Islet of Langerhans (tissue), 1 donor: ENCODE measurements at regions not wholly inside any gene's neighbourhood (a gene's known extent, or its start where the extent isn't known, plus 50 kb on each side); places are given as distances from the start of the nearest gene placed in this dataset.

ENCODE experiments used
- FAIRE-seq: peaks from one replicate; lab custom pipeline; 2011; peaks lifted over from hg19 to GRCh38; lab: Jason Lieb, UNC

DNA sequence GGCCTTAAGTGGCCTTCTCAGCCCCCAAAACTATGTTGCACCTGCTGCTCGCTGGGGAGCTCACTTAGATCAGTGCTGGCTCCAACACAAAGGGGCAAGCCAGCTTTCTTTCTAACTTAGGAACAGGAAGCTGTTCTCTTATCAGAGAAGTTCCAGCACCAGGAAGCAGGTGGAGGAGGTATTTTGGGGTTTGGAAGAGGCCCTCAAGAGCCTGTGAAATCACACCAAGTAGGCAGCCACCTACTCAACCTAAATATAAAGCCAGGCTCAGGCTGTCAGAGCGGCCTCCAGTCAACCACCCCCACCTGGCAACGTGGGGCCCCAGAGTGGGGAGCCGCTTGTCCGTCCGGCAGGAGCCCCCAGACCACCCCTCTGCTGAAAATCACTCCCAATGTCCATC, 152.8 kb downstream of the OLFM1 start:
- no peak for FAIRE-seq

DNA sequence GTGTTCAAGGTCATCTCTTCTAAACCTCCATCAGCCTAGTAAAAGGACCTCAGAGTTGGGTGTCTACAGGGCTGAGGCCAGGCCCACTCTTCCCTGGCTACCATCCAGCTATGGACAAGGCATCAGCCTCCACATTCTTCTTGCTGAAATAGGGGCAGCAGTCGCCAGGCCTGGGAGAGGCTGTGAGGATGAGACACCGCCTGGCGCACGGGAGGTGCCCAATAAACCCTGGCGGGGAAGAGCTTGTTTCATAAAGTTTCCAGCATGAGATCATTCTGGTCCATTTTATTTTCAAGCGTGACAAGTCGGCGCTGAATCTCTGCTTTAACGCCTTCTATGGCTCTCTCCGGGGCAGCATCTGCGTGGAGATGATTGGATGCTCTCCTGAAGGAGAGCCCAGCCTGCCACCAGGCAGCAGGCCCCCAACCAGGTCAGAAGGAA, 153.4 kb downstream of the OLFM1 start:
- FAIRE-seq: no peak

DNA sequence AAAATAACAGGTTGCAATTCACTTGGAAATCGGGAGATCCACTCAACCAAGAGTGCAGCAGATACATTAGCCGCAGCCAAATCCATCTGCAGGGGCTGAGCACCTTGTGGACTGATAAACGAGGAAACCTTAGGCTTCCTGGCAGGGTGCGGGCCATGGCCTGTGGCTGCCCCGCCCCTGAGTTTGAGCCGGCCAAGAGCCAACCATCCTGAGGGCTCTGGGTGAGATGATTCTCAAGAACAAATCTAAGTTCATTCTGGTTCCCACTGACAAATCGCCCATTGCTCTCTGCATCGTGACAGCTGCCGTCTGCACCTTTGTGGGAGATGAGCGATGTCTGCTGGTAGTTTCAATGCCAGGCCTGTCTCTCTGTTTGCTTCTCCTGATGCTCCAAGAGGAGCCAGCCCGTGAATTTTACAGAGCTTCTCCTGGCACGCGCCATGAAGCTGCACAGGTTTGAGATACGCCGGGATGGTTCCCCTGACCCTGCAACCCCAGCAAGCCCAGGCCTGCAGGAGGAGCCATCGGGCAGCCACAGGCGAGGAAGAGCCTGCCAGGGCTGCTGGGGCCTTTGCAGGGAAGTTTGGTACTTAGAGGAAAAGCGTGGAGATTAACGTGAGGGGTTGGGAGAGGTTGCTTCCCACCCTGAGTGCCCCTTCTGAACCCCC, 154.0 kb downstream of the OLFM1 start:
- no peak for FAIRE-seq

DNA sequence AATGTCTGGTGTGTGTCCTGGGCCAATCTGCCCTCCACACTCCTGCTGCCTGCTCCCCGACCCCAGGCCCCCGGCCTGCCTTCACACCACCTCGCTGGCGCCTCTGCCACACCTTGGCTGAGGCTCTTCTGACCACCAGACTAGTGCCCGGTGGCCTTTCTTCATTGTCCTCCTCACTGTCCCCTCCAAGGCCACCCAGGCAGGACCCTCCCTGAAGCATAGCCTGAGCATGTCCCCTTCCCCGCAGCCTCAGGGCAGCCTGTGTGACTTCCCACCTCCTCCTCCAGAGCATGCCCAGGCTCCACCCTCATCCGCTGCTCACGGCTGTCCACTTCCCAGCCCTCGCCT, 154.6 kb downstream of the OLFM1 start:
- FAIRE-seq: no peak

DNA sequence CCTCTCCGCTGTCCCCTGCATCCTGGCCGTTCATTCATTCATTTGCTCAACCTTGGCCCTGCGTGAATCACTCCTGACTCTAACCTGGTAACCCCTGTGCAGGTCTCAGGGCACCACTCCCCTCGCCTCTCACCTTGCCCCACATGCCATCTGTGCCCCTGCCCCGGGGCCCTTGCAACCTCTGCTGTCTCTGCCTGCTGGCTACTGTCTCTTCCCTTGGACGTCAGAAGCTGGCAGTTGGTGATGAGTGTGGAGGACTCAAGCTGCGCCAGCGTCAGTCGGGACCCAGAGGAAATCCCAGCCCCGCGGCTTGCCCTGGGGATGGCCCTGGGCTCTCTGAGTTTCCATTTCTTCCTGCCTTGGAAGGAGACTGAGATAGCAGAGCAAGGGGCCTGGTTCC, 154.9 kb downstream of the OLFM1 start:
- no peak for FAIRE-seq

DNA sequence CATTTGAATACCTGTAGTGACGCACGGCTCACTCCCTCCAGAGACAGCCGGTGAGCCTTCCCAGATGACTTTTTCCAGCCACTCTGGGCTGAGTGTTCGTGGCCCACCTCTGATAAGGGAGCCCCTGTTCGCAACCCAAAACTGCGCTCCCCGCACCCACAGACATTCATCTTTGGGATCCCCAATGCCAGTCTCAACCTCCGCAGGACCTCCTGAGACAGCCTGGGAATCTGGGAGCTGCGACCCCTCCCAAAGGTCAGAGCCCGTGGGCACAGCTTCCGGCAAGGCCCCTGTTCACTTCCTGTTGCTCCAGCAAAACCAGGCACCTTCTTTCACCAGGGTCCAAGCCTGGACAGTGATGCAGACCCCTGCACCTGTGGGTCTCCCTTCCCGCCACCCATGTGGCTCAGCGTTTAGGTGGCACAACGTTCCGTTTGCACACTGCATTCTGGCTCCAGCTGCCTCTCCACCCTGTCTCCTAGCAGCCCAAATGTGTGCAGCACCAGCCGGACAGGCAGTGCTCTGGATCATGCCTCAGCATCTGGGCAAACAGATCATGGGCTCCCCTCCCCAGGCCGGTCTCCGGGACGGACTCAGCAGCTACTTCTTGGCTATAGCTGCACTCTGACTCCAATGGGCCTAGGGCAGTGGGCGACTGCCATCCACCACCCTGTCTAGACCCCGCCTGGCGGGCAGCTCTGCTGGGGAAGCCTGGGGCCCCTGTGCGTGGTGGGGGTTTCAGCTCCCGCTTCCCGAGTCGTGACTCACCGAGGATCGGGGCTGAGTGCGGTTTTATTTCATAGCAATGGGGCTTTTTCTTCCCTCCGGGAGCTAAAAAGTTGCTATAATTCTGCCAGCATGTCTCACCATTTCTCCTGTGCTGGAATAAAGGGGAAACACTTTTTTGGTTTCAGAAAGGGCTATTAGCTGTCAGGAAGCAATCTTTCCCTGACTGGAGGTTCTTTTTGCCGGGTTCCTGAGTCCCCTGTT, 156.0 kb downstream of the OLFM1 start:
- no peak for FAIRE-seq

DNA sequence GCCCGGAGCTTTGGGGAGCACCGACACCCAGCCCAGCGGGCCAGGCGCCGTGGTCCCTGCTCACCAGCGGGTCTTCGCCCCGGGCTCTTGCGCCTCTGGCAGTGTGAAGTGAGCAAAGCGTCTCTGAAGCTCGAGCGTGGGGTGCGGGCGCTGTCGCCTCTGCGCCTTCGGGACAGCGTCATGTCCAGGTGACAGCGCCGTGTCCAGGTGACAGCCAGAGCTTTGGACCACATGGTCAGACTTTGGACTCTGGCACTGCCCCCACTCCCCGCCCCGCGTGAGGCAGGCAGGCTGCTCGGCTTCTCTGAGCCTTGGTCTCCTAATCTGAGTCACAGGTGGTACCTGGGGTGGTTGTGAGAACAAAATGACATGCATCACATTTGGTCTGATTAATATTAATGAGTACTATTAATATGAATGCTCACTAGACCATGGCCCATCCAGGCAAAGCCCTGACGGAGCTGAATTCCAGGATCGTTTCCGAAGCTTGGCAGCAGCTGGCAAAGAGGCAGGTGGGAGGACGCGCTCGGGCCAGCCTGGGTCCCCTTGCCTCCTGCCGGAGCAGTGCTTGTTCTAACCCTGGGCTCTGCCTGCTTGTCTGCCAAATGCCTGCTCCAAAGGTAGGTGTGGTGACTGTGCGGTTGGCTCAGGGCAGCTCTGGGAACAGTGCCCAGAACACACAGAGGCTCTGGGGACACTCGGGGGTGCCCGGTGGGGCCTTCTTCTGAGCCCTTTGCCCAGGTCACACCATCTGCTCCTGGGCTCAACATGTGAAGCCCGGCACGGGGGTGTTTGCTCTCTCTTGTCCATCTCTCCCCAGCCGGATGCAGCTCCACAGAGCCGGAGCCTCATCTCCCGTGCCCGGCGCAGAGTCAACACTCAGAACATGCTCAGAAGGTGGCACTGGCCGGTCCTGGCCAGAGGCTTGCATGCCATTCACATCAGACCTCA, 157.1 kb downstream of the OLFM1 start:
- FAIRE-seq: no peak

DNA sequence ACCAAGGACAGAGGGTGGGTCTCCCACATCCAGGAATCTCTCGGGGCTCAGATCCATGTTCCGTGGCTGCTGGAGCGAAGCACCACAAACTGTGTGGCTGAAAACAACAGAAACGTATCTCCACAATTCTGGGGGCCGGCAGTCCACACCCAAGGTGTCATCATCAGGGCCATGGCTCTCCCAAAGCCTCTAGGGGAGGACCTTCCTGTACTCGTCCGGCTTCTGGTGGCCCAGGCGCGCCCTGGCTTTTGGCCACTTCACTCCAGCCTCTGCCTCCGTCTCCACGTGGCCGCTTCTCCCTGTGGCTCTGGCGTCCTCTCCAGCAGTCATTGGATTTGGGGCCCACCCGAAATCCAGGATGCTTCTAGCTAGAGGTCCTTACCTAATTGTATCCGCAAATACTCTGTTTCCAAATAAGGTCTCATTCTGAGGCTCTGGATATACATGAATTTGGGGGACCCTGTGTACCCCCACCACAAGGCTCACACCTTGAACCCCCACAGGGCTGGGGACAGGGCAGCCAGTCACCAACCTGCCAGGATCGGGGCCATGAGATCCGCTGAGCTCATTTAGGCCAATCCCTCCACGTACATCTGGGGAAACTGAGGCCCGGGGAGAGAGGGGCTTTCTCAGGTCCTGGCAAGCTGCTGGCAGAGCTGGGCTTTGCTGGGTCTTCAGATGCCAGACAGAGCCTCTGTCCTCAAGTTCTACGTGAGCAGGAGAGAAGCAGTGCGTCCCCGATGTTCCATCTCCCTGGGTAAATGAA, 158.2 kb downstream of the OLFM1 start:
- FAIRE-seq: no peak

DNA sequence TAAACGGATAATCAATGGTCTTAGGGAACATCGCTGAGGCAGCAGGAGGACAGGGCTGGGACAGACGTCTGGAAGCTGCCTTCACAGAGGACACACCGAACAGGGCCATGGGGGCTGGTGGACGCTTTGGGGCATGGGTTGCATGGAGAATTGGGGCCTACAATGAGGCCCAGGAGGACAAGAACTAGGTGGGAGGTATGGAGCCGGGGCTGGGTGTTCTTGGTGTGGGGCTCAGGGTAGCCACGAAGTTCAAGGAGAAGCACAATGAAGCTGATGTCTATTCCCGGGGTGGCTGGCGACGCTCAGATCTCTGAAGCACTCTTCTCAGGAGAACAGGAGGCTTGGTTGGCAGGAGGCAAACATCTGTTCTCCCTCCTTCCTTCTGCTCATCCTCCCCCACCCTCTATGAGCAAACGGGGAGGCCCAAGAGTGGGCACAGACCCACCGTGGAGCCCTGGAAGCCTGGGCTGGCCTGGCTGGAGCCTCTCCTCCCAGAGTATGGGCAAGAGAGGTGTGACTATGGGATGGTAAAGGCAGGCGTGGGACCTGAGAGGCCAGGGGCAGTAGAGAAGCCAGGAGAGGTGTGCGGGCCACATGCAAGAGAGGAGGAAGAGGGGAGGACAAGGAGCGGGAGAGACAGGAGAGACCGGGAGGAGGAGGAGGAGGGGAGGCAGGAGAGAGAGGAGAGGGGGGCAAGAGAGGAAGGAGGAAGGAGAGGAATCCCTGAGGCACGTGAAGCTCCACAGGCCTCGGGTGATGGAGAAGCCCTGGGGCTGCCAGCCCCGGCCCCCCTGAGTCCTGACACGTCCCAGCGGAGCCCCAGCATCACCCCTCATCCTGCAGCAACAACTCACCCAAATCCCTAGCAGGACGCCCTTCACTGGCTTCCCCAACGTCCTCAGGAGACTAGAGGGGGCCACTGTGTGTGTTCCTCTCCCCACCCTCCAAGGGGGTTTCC, 159.1 kb downstream of the OLFM1 start:
- FAIRE-seq: no peak

DNA sequence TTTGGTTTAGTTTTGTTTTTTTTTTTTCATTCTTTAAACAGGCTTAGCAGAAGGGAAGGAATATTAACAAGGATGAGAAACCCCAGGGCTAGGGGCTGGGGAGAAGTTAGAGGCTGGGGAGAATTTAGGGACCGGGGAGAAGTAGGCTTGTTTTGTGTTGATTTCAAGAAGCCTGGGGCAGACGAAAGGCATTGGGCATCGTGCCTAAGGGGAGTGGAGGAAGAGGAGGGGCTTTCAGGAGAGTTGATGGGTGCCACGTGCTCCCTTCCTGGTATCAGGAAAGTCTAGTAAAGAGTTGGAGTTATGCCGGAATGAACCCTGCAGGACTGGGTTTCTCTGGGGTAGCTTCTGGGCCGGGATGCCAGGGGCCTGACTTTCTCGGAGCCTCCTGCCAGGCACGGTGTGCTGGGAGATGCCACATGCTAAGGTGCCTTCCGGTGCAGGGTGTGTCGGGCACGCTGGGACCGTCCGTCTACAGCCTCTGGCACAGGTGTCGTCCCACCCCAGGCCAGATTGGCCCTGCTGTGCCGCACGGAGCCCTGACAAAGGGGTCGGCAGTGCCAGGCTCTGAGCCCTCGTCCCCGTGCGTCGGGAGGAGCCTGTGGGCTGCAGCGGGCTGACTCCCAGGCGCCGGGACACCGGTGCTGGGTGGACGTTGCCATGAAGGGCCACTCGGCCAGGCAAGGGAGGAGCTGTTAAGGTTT, 159.9 kb downstream of the OLFM1 start:
- no peak for FAIRE-seq

DNA sequence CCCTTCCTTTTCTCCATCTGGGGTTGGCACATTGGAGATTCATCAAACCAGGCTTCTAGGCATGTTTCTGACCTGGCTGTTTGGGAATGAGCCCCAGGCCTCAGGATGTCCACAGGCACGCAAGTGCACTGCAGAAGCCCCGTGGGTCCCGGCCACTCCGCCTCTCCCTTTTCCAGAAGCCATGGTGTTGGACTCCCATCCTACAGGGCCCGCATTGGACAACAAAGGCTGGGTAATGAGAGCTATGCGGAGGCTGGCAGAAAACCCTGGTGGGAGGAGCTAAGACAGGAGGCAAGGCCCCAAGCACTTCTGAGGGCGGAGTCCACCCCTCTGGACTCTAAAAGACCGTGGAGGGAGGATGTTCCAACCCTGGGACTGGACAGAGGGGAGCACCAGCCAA, 160.6 kb downstream of the OLFM1 start:
- no peak for FAIRE-seq

DNA sequence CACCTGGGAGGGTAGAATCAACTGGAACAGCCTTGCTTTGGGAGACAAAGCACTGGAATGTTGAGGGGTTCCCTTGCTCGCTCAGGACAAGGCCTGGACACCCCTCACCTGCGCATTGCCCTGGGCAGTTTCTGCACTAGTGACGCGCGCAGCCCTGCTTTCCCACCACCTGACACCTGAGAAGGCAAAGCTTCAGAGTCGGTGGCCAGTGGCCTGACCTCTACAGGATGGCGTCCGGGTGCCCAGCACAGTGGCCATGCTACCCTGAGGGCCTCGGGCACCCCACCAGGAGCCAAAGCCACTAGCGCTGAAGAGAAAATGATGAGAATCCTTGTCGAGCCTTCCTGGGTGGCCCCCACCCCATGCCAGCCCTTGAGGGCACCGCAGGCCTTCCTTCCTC, 161.3 kb downstream of the OLFM1 start:
- no peak for FAIRE-seq

DNA sequence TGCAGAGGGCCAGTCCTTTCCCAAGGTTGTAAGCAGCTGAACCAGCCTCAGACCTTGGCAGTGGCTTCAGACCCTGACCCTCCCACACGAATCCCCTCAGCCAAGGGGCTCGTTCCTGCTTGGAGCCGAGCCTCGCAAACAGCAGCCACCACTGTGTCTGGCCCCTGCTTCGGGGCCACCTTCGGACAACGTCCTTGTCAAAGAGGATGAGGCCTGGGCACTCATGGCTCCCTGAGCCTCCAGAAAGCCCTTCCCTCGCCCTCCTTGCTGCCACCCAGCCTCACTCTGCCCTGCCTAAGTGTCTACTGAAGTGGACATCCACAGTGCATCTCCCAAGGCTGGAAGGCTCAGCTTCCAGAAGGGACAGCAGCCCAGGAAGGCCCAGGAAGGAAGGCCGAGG, 161.7 kb downstream of the OLFM1 start:
- FAIRE-seq: no peak

DNA sequence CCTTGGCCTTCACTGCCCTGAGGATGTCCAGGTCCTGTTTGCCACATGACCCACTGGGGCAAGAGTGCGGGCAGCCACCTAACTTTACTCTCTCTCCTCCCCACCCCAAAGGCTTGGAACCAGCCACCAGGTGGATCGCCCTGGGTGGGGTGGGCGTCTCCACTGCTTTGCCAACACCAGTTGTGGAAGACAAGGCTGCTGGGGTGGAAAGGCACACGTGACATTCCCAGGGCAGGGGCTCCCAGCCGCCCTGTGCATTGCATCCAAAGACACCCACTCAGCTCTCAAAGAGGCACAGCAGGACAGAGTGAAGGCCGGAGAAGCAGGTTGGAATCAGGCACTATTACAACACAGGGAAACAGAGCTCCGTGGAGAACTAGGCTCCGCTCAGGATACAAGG, 162.2 kb downstream of the OLFM1 start:
- FAIRE-seq: no peak

DNA sequence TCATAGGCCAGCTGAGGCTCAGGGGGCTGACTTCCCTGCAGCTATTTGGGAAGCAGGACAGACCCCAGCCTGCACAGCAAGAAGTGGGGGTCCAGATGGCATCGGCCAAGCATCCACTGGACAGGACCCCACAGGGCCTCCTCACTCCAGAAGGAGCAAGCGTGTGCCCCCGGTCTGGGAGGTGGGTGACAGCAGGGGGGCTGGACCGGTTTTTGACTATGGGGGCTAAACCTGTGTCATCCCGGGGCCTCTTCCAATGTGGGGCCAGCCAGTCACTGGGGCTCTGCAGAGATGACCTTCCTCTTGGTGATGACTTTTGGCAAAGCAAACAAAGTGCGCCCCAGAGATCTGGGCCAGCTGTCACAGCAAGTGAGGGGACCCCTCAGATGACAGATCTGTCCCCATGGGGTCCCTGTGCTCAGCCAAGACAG, 163.9 kb downstream of the OLFM1 start:
- no peak for FAIRE-seq

DNA sequence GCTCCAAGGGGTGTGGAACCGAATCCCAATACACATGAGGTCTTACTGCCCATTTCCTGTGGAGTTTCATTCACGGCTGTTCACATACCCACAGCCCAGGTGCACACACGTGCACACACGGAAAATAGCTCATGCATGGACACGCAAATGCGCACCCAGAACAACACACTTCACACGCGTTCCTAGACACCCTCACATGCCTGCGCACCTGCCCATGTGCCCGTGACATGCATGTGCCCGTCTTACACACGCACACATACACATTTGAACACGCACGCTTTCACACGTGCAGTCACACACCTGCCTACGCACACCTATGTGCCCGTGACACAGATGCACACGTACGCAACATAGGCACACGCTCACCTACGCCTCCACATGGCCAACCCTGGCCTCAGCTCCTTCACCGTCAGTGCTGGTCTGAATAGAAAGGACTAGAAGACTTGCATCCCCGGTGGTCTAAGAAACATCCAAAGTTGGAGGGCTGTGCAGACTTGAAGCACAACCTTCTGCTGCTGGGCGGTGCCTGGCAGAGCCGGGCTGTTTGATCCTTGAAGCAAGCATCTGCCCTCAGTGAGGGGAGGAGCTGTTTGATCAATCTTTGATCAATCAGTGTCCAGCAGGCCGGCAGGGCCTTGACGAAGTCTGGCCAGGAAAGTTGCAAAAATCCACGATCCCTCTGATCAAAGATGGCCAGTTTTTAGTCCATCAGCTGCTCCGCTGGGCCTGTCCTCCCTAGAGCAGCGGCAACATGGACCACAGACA, 164.7 kb downstream of the OLFM1 start:
- no peak for FAIRE-seq

DNA sequence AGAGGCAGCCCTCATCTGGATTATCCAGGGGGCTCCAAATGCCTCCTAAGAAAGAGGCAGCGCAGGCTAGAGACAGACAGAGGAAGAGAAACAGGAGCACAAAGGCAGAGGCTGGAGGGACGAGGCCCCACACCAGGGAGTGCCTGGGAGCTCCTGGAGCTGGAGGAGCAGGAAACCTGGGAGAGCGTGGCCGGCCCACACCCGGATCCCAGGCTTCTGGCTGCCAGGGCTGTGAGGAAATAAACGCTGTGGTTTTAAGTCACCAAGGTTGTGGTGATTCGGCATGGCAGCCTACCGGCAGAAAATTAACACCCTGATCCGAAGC, 165.5 kb downstream of the OLFM1 start:
- no peak for FAIRE-seq

DNA sequence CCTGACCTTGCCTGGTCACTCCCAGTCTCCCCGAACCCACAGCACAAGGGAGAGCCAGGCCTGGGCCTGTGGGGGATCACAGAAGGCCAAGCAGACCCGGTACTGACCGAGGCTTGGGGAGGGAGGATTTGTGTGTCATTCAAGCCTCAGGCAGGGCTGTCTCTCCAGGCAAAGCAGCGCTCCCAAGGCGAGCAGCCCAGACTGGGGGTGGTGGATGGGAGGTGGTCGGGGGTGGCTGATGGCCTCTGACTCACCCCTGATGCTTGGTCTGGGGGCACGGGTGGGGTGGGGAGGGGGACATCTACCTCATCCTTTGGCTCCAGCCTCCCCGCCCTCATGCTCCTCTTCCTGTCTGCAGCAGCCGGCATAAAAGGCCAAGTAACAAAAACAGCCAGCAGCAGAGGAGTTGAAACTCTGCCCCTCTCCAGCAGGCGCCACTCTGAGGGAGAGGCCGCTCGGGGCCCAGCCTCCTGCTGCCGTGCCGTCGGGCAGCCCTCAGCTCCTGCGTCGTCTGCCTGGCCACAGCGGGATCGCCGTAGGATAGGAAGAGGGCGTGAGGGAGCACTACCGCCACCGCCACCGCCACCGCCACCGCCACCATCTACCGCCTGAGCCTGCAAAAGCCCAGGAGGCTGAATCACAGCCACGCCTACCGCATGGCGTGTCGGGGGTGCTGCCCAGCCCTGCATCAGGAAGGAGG, 166.0 kb downstream of the OLFM1 start:
- FAIRE-seq: no peak
